NCI-H748 treated with DMSO at 0.1 percent for 48 hours (cell line): ENCODE measurements at regions not wholly inside any gene's neighbourhood (a gene's known extent, or its start where the extent isn't known, plus 50 kb on each side); places are given as distances from the start of the nearest gene placed in this dataset.
"Not testable (repeated sequence)": the region's sequence is repeated elsewhere in the genome, so short reads cannot be mapped to it uniquely, and the experiment has no call there.

Source experiments
- DNase-seq: peaks from one replicate; lab custom pipeline; 2025; lab: John Stamatoyannopoulos, UW

DNA sequence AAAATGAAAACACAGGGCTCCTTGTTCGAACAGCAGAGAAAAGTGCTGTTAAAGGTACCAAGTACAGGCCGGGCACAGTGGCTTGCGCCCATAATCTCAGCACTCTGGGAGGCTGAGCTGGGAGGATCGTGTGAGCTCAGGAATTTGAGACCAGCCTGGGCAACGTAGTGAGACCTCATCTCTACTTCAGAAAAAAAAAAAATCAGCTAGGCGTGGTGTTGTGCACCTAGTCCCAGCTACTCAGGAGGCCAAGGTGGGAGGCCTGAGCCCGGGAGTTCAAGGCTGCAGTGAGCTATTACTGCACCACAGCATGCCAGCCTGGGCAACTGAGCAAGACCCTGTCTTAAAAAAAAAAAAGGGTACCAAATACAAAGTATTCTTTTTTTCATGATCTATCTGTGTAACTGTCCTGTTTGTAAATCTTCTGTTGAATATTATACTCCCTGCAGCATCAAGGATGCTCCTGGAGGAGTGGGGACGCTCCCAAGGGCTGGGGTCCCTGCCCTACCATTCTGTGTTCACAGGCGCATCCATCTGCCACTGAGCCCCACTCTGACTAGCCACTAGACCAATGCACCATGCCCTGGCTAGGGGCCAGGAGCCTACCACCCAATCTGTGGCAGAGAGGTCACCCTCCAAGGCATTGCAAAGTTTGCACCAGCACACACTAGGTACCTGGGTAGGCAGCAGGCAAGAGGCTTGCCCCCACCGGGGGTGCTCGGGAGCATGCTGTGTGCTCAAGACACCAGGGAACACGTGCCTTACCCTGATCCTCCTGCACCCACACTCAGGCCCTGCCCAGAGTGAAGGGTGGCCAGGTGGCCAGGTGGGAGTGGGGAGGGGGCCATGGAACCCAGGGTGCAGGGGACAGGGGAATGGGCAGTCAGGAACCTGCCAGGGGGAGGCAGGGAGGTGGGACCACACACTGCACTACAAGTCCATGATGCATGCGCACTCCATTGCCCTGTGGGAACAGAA lies 67.3 kb upstream of the KMT2C start:
- DNase-seq = no peak

DNA sequence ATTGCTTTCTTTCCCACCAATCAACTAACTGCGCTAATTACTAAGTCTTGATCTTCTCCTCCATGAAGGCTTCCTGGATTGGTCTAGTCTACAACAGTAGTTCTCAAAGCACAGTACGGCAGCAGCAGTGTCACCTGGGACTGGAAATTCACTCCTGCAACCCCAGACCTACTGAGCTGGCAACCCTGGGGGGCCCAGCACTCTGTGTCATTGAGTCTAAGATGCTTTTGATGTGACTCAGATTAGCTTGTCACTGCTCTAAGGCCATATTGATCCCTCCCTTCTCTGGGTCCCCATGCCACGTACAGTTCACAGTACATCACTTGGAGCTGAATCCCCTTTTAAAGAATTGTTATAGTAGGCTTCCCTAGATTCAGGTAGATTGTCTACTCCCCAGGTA lies 65.7 kb upstream of the KMT2C start:
- no peak for DNase-seq

DNA sequence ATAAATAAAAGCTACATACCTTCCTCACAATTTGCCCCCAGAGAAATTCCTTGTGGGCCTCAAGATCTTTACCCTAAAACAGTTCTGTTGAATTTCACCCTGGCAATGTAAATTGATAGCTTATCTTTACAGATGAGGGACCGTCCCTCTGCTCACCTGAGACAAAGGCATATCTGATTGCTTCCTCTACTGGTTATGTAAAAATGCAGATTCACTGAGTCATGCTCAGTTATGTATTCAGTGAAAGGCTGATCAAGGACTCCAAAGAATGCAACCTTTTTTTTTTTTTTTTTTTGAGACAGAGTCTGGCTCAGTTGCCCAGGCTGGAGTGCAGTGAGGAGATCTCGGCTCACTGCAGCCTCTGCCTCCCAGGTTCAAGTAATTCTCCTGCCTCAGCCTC lies 64.2 kb upstream of the KMT2C start:
- not testable (repeated sequence) for DNase-seq

DNA sequence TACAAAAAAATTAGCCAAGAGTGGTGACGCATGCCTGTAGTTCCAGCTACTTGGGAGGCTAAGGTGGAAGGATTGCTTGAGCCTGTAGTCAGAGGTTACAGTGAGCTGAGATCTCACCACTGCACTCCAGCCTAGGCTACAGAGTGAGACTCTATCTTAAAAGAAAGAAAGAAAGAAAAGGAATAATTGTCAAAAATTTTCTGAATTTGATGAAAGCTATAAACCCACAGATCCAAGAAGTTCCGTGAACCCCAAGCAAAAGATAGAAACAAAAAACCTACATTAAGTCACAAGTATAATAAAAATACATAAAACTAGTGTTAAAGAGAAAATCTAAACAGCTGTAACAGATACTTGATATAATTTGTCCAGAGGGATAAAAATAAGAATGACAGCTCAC lies 60.1 kb upstream of the KMT2C start:
- DNase-seq = no peak

DNA sequence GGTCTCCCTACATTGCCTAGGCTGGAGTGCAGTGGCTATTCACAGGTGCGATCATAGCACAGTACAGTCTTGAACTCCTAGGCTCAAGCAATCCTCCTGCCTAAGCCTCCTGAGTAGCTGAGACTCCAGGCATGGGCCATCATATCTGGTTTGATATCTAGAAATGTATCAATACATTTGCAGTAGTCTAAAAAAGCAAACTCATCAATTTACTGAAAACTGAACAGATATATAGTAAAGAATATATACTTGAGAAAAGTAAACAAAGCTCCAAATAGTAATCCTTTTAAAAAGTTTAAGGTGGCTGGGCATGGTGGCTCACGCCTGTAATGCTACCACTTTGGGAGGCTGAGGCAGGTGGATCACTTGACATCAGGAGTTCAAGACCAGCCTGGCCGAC lies 57.1 kb upstream of the KMT2C start:
- no peak for DNase-seq

DNA sequence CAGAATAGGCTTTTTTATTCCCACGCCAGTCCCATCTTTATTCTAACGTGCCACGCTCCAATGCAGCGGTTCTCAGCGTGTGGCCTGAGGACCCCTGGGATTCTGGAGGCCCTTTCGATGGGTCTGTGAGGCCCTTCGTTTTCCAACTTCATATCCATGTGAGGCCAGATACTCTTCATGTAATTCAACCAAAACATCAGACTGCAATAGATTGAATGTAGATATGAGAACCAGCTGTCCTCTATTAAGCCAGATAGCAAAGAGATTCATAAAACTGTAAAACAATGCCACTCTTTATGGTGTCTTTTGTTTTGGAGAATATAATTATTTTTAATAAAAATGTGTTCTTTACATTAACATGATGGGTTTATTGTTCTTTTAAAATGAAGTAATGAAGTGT lies 53.2 kb upstream of the KMT2C start:
- no peak for DNase-seq

DNA sequence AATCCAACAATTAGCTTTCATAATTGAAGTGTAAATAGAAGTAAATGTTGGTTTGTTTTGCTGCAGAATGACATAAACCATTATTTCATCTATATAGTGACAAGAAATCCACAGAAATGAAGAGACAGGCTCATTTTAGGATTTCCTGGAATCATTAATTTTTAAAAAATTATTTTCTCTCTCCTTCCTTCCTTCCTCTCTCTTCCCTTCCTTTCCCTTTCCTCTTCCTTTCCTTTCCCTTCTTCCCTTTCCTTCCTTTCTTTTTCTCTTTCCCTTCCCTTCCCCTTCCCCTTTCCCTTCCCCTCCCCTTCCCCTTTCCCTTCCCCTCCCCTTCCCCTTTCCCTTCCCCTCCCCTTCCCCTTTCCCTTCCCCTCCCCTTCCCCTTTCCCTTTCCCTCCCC lies 51.2 kb upstream of the KMT2C start:
- no peak for DNase-seq

DNA sequence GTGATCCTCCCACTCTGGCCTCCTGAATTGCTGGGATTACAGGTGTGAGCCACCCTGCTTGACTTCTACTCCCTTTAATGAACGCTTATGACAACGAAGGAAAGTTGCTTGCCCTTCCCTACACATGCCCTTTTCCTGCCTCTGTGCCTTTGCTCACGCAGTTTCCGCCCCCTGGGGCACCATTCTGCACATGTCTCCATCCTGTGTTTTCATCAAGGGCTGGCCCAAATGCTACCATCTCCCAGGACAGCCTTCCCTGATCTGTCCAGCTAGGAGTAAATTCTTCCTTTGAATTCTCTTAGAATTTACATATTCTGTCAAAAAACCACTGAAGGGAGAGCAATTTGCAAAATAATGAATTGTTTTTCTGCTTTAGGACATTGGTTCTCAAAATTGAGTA lies 50.0 kb upstream of the KMT2C start:
- no peak for DNase-seq
